Activated naive CD4-positive, alpha-beta T cell treated with anti-CD3 and anti-CD28 coated beads, Interleukin-2, amount 50 U/mL, for 24 hours (primary cell): ENCODE measurements at regions not wholly inside any gene's neighbourhood (a gene's known extent, or its start where the extent isn't known, plus 50 kb on each side); places are given as distances from the start of the nearest gene placed in this dataset.

Experiments used
- H3K27ac Mint-ChIP-seq: one replicate; pipeline ENCODE4 v1.8.0; 2021; ENCODE audit warnings: mild to moderate bottlenecking, mixed read lengths
- H3K27me3 Mint-ChIP-seq: one replicate; pipeline ENCODE4 v1.8.0; 2021; ENCODE audit warnings: mixed read lengths
- H3K36me3 Mint-ChIP-seq: one replicate; pipeline ENCODE4 v1.8.0; 2021; ENCODE audit warnings: mixed read lengths
- H3K4me1 Mint-ChIP-seq: one replicate; pipeline ENCODE4 v1.8.0; 2021; ENCODE audit warnings: mixed read lengths
- H3K4me3 Mint-ChIP-seq: one replicate; pipeline ENCODE4 v1.8.0; 2021; ENCODE audit warnings: mild to moderate bottlenecking, mixed read lengths
- H3K9me3 Mint-ChIP-seq: one replicate; pipeline ENCODE4 v1.8.0; 2021; ENCODE audit warnings: mixed read lengths

DNA sequence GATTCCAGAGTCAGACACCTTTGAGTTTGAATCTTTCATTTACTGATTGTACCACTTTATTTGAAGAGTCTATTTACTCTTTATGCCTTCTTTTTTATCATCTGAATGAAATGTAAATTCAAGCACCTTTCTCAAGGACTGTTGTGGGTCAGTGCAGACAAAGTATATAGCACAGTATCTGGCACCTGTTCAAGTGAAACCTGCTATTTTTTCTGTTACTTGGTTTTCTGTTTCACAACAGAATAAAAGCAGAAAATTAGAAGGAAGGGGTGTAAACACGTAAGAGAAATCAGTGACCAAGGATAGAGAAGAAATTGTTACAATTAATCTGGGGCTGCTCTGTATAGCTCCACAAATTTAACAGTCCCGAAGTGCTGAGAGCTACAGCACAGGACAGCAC is 357.4 kb downstream of the RSL24D1 start:
- Mint-ChIP-seq H3K9me3 (no peaks in the 10 kb centered on the region), H3K27ac (no peak overlapping the region), H3K4me1 (no peaks in the 10 kb centered on the region), H3K27me3 (peaks cover 7% of the 10 kb centered on the region), H3K4me3 (no peak overlapping the region), H3K36me3 (no peaks in the 10 kb centered on the region)

DNA sequence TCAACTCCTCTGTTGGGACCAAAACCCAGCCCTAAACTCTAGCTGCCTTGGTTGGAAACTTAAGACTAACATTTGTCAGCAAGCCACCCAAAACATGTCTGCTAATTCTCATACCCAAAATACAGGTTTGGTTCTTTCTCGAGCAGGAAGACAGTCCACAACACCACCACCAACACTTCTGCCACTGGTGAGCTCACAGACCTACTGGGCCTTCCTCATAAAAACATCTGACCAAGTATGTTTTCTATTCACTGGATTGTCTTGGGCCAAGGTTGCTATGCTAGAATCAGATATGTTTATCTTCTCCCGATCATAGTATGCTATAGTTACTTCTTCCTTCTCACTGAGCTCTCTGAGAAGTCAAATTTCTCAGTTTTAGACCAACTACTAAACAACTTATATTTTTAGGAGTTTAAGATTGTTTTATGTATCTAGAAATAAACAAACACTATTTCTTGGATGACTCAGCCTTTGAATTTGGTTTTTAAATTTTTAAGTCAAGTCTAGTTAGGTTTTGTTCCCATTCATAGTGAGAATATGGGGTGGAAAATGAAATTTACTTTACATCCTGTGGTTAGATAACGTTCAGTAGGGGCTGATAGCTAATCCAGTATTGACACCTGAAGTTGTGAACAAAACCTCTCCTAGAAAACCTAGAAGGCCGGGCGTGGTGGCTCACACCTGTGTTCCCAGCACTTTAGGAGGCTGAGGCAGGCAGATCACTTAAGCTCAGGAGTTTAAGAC is 360.5 kb downstream of the RSL24D1 start:
- Mint-ChIP-seq H3K27me3 (peaks cover 7% of the 10 kb centered on the region), H3K4me1 (no peaks in the 10 kb centered on the region), H3K9me3 (no peaks in the 10 kb centered on the region), H3K36me3 (no peaks in the 10 kb centered on the region), H3K4me3 (no peak overlapping the region), H3K27ac (no peak overlapping the region)

DNA sequence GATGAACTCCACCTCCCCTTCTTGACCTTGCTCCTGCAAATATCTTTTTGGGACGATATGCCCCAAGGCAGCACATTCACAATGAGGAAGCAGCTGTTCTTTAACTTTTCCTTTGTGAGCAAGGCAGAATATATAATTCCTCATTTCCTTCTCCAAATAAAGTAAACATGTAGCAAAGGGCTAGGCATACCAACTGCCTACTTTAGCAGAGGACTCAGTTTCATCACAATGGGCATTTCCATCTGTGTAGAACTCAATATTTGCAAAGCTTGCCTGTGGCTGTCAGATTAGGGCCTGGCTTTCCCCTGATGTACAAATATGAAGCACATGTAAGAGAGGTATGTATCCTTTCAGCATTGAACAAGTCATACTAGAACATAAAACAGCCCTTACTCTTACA is 366.9 kb downstream of the RSL24D1 start:
- H3K27ac Mint-ChIP-seq: no peak overlapping the region

DNA sequence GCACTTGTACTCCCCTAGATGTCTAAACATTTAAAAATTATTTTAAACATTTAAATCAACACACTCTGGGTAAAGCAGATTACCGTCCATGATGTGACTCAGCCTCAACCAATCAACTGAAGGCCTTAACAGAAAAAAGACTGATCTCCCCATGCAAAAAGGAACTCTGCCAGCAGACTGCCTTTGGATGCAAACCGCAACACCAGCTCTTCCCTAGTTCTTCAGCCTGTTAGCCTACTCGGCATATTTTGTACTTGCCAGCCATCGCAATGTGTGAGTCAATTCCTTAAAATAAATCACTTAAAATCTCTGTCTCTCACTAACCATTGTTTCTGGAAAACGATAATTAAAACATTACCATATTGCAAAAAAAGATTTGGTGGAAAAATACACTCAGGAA is 375.9 kb downstream of the RSL24D1 start:
- H3K9me3 Mint-ChIP-seq: peaks cover 15% of the 10 kb centered on the region

More for the DNA sequence above, 366.9 kb downstream of the RSL24D1 start:
- H3K4me1 Mint-ChIP-seq: no peaks in the 10 kb centered on the region
- H3K9me3 Mint-ChIP-seq: peaks cover 6% of the 10 kb centered on the region
- H3K27me3 Mint-ChIP-seq: peaks cover 6% of the 10 kb centered on the region
- H3K4me3 Mint-ChIP-seq: no peak overlapping the region
- H3K36me3 Mint-ChIP-seq: no peaks in the 10 kb centered on the region

DNA sequence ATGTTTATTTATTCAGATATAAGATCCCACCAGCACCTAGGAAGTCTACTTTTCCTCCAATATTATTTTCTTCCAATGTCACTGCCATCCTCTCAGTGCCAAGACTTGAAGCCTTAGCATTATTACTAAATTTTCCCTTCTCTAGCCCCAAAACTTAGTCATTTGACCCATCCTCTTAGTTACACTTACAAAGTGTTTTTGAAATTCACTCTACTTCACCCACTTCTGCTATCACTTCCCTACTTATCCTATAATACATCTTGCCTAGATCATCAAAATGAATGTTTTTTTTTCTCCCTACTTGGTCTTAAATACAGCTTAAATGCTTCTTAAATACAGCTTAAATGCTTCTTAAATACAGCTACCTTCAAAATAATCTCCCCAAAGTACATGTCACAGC is 376.6 kb downstream of the RSL24D1 start:
- Mint-ChIP-seq H3K27me3 (no peaks in the 10 kb centered on the region), H3K4me1 (no peaks in the 10 kb centered on the region), H3K36me3 (no peaks in the 10 kb centered on the region), H3K4me3 (no peak overlapping the region), H3K27ac (no peak overlapping the region), H3K9me3 (peaks cover 14% of the 10 kb centered on the region)

More for the DNA sequence above, 375.9 kb downstream of the RSL24D1 start:
- no peak overlapping the region for H3K4me3 Mint-ChIP-seq
- H3K4me1 Mint-ChIP-seq: no peaks in the 10 kb centered on the region
- H3K36me3 Mint-ChIP-seq: no peaks in the 10 kb centered on the region
- no peaks in the 10 kb centered on the region for H3K27me3 Mint-ChIP-seq
- H3K27ac Mint-ChIP-seq: no peak overlapping the region

DNA sequence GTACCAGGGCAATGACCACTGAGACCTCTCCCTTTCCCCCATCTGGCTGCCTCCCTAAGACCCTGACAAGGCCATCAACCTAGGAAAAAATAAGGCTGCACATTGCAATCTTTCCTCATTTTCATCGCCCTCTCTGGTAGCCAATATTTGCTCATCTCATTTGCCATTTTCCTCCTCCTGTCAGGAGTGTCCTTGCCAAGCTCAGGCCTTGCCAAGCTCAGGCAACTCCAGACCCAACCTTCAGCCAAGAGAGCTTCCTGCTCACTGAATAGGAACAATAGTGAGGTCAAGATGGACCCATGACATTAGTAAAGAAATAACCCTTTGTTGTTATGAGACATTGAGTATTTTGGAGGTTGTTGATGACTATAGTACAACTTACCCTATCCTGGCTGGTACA is 380.3 kb downstream of the RSL24D1 start:
- Mint-ChIP-seq H3K27me3 (peaks cover 3% of the 10 kb centered on the region), H3K4me1 (no peaks in the 10 kb centered on the region), H3K27ac (no peak overlapping the region), H3K4me3 (no peak overlapping the region), H3K9me3 (peaks cover 16% of the 10 kb centered on the region), H3K36me3 (no peaks in the 10 kb centered on the region)

DNA sequence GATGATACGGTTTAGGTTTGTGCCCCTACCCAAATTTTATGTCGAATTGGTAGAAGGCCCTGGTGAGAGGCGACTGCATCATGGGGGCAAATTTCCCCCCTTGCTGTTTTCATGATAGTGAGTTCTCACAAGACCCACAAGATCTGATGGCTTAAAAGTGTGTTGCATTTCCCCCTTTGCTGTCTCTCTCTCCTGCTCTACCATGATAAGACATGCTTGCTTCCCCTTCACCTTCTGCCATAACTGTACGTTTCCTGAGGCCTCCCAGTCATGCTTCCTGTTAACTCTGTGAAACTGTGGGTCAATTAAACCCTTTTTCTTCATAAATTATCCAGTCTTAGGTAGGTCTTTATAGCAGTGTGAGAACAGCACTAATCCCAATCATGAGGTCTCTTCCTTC is 381.2 kb downstream of the RSL24D1 start:
- H3K27me3 Mint-ChIP-seq: peaks cover 3% of the 10 kb centered on the region

DNA sequence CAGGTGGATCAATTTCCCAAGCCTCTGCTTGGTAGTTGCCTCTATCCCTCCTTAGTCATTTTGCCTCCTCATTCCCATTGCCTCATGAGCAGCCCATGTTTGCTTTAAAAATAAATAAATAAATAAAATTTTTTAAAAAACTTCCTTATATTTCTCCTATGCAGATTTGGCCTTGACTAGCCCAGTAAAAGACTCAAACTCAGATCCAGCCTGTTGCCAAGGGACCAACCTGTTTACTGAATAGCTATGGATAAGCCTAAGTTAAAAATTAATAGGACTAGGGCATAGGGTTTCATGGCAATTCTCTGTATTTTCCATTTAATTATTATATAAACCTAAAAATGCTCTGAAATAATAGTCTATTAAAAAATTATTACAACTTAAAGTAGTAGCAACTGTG is 384.4 kb downstream of the RSL24D1 start:
- Mint-ChIP-seq H3K9me3 (peaks cover 18% of the 10 kb centered on the region), H3K4me3 (no peak overlapping the region), H3K36me3 (no peaks in the 10 kb centered on the region), H3K27ac (no peak overlapping the region), H3K27me3 (peaks cover 3% of the 10 kb centered on the region), H3K4me1 (no peaks in the 10 kb centered on the region)

More for the DNA sequence above, 381.2 kb downstream of the RSL24D1 start:
- no peaks in the 10 kb centered on the region for H3K4me1 Mint-ChIP-seq
- no peak overlapping the region for H3K4me3 Mint-ChIP-seq
- H3K27ac Mint-ChIP-seq: no peak overlapping the region
- peaks cover 18% of the 10 kb centered on the region for H3K9me3 Mint-ChIP-seq
- H3K36me3 Mint-ChIP-seq: no peaks in the 10 kb centered on the region

DNA sequence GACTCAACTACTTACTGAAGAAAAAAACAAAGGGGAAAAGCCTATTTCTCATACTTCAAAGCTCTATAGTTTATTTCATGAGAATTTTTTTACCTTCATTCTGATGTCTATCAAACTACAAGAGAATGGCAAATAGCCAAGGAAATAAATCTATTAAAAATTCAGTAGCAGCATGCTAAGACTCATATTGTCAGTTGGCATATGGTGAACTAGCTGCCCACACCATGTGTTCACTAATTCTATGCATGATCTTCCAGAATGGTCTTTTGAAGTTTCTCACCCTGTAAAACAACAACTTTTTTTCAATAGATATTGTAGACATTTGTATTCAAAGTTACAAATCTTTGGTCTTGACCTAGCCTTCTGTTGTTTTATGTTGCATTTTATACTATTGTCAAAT is 386.2 kb downstream of the RSL24D1 start:
- no peaks in the 10 kb centered on the region for H3K36me3 Mint-ChIP-seq
- no peaks in the 10 kb centered on the region for H3K4me1 Mint-ChIP-seq
- H3K27me3 Mint-ChIP-seq: peaks cover 6% of the 10 kb centered on the region
- H3K4me3 Mint-ChIP-seq: no peak overlapping the region
- H3K9me3 Mint-ChIP-seq: peaks cover 18% of the 10 kb centered on the region
- no peak overlapping the region for H3K27ac Mint-ChIP-seq

DNA sequence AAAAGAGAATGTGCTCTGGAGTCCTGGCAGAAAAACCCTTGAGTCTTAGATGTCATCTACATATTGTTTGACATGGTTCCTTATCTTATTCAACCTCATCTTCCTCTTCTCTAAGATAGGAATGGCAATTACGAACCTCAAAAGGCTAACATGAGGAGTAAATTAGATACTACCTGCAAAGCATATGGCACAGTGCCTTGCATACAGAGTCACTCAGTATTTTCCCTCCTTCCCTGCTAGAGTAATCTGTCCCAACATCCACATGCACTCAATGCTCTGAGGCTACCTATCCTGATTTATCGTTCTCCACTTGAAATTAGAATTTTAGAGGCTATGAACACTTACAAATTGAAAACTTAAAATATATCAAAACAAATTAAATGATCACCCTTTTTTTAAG is 386.7 kb downstream of the RSL24D1 start:
- Mint-ChIP-seq H3K4me3 (no peak overlapping the region), H3K9me3 (peaks cover 18% of the 10 kb centered on the region), H3K36me3 (no peaks in the 10 kb centered on the region), H3K27me3 (peaks cover 6% of the 10 kb centered on the region), H3K27ac (no peak overlapping the region), H3K4me1 (no peaks in the 10 kb centered on the region)

DNA sequence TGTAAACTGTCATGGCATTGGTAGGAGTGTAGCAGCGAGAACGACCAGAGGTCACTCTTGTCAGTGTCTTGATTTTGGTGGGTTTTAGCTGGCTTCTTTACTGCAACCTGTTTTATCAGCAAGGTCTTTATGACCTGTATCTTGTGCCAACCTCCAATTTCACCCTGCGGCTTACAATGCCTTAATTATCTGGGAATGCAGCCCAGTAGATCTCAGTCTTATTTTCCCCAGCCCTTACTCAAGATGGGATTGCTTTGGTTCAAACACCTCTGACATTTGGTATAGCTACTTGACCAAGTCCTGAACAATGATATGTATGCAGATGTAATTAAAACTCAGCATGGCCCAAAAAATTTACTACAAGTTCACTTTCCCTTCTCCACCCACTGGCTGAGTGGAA is 388.4 kb downstream of the RSL24D1 start:
- Mint-ChIP-seq H3K36me3 (no peaks in the 10 kb centered on the region), H3K9me3 (peaks cover 9% of the 10 kb centered on the region), H3K27me3 (peaks cover 6% of the 10 kb centered on the region), H3K27ac (no peak overlapping the region), H3K4me3 (no peak overlapping the region), H3K4me1 (peaks cover 4% of the 10 kb centered on the region)

DNA sequence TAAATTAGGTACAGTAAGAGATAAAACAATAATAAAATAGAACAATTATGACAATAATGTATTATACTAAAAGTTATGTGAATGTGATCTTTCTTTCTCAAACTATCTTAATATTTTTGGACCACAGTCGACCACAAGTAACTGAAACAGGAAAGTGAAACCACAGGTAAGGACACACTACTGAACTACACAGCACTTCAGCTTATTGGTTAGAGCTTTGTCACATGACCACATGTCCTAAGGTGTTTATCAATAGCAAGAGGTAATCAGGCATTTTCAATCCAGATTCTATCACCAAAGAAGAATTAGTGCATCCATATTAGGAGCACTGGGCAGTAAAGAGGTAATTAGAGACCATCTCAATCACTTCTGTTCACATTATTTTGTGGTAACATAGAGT is 392.8 kb downstream of the RSL24D1 start:
- Mint-ChIP-seq H3K27me3 (peaks cover 2% of the 10 kb centered on the region), H3K9me3 (no peaks in the 10 kb centered on the region), H3K4me1 (peaks cover 6% of the 10 kb centered on the region), H3K27ac (no peak overlapping the region), H3K4me3 (no peak overlapping the region), H3K36me3 (no peaks in the 10 kb centered on the region)

DNA sequence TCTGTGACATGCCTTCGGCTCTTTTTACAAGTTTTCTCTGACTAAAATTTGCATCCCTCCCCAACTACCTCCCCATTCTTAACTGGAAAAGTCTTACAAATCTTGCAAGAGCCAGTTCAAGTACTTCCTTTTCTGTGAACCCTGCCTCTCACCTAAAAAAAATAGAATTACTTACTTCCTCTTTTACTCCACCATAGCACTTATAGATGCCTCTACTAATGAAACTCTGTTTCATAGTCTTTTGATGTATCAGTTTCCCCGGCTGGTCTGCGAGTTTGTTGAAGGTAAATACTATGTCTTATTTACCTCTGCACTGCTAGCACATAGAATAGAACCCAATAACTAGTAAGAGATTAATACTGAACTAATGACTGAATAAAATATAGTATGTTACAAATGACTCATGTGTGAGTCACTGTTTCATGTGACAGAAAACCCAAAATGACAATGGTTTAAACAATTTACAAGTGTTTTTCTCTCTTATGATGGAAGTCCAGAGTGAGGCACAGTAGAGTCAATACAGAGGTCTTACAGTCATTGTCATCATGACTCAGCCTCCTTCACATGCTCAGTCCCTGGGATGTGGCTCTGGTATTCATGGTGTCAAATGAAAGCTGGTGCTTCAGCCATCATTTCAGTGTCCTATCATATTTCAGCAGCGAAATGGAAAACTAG is 393.5 kb downstream of the RSL24D1 start:
- Mint-ChIP-seq H3K9me3 (no peaks in the 10 kb centered on the region), H3K27me3 (peaks cover 5% of the 10 kb centered on the region), H3K4me3 (no peak overlapping the region), H3K4me1 (peaks cover 6% of the 10 kb centered on the region), H3K27ac (no peak overlapping the region), H3K36me3 (no peaks in the 10 kb centered on the region)

DNA sequence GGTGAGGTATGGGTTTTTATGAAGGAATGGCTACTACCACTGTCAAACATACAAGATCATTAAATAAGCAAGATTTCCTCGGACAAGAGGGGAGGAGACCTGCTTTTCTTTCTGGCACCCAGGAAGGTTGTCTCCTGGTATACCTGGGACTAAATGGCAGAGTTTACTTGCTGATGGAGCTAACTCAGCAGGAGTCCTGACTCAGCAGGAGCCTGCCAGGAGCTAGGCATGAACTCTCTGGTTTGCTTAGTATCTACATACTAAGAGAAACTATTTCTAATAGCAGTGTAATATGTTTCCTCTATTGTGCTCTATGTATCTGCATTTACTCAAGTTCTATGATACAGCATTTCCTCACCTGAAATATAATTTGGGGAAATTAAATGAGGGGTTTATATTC is 404.2 kb downstream of the RSL24D1 start:
- no peaks in the 10 kb centered on the region for H3K36me3 Mint-ChIP-seq

DNA sequence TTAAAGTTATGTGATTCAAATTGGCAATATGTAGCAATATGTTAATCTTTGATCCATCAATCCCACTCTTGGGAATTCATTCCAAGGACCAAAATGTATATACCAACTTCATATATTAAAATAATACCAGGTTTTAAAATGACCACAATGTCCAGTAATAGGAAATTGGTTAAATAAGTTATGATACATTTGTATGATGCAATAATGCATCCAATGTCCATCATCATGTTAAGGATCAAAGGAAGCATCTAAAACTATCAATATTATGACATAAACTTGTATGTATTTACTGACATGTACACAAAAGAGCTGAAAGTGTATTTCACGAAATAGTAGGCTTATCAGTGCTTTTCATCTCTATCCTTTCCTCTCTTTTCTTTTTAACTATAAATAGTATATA is 406.0 kb downstream of the RSL24D1 start:
- peaks cover 7% of the 10 kb centered on the region for H3K27me3 Mint-ChIP-seq
- H3K27ac Mint-ChIP-seq: no peak overlapping the region
- H3K4me3 Mint-ChIP-seq: no peak overlapping the region
- no peaks in the 10 kb centered on the region for H3K36me3 Mint-ChIP-seq
- H3K4me1 Mint-ChIP-seq: no peaks in the 10 kb centered on the region
- no peaks in the 10 kb centered on the region for H3K9me3 Mint-ChIP-seq

More for the DNA sequence above, 404.2 kb downstream of the RSL24D1 start:
- Mint-ChIP-seq H3K27ac (no peak overlapping the region), H3K27me3 (peaks cover 10% of the 10 kb centered on the region), H3K4me1 (no peaks in the 10 kb centered on the region), H3K4me3 (no peak overlapping the region), H3K9me3 (no peaks in the 10 kb centered on the region)

DNA sequence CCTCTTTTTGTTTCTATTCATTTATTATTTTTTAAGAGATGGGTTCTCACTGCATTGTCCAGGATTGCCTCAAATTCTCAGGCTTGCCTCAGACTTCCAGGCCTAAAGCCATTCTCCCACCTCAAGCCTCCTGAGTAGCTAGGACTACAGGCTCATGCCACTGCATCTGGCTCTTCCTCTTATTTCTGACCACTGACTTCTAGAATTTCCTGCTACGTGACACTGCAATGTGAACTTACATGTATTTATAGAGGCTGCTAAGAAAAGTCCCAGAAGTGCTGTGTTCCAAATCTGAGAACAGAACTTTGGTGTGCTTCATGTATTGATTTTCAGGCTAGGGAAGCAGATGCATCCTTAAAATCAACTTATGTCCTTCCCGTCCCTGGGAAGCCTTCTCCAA is 407.4 kb downstream of the RSL24D1 start:
- Mint-ChIP-seq H3K36me3 (no peaks in the 10 kb centered on the region), H3K4me3 (no peak overlapping the region), H3K9me3 (peaks cover 6% of the 10 kb centered on the region), H3K4me1 (no peaks in the 10 kb centered on the region), H3K27me3 (peaks cover 6% of the 10 kb centered on the region), H3K27ac (no peak overlapping the region)
